ENCODE measurements at regions not wholly inside any gene's neighbourhood (a gene's known extent, or its start where the extent isn't known, plus 50 kb on each side); places are given as distances from the start of the nearest gene placed in this dataset.

DNA sequence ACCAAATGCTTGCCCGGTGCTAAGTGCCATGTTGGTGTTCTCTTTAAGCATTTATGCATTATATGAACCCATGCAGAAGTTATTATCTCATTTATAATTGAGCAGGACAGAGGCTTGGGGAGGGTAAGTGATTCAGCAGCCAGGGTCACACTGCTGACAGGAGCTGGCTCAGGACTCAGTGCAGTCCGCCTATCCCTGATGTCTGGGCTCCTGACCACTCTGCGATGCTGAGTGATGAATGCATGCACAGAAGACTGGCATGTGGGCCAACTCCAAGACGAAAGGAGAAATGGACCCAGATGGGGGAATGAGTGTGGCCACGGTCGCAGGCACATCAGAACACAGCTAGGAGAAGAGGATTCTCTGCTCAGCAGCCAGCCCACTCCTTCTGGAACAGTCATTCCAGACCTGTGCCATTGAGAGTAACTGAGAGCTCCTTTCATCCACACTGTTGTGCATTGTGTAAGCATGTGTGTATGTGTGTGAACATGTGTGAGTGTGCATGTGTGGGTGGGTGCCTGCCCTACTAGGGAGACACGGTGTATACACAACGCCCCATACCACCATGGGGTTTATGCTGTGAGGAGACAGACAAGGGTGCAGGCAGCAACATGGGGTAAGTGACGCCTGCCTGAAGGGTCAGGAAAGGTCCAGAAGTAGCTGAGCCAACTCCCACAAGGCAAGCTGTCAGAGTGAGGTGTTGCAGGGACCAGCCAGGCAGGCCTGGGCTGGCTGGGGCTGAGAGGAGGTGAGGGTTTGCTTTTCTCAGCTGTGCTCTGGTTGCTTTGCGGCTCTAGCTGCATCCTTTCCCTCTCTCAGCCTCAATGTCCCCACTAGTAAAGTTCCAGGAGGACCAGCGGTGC lies 97.8 kb upstream of the PMEPA1 start:
- H3K4me1 ChIP-seq (ENCODE audit: low read length) = no peaks in the 10 kb centered on the region
- no peak overlapping the region for H3K4me2 ChIP-seq (ENCODE audit: low read depth, low read length, poor library complexity, severe bottlenecking)
- H3K27me3 ChIP-seq (ENCODE audit: low read length) = no peaks in the 10 kb centered on the region
- no peaks in the 10 kb centered on the region for H3K9me3 ChIP-seq (ENCODE audit: low read length)
- H3K79me2 ChIP-seq (ENCODE audit: low read length) = no peaks in the 10 kb centered on the region
- H2AFZ ChIP-seq (ENCODE audit: low read length) = no peak overlapping the region
- no peak overlapping the region for H3K27ac ChIP-seq (ENCODE audit: low read length)
- no peaks in the 10 kb centered on the region; the same call in 1 of the 2 replicates for H4K20me1 ChIP-seq (ENCODE audit: insufficient read depth, low read depth, low read length)
- no peak overlapping the region for H3K9ac ChIP-seq (ENCODE audit: low read length)
- DNase-seq = no peak
- H3K36me3 ChIP-seq (ENCODE audit: insufficient read depth, low read length) = no peaks in the 10 kb centered on the region
- no peak overlapping the region for H3K4me3 ChIP-seq (ENCODE audit: low read length)
- H3K9me2 ChIP-seq (replicated peaks; ENCODE audit: insufficient read depth, low read length) = no peaks in the 10 kb centered on the region

DNA sequence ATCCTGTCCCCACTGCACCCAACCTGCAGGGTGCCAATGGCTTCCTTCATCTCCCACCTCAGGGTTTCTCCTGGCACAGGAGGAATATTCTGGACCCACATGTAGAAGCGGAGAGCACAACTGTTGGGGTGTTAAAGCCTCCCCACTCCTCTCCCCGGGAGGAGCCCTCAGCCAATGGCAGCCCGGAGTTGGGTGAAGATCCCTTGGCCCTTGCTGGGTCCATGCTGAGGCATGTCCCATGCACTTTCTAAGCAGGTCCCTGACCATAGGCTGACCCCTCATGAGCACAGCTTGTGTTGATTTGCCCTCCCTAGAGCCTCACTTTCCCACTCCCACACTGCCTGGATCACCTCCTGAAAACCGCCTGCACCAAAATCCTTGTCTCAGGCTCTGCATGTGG lies 97.2 kb upstream of the PMEPA1 start:
- Histone ChIP-seq H3K9ac (ENCODE audit: low read length) (no peak overlapping the region), H3K9me2 (replicated peaks; ENCODE audit: insufficient read depth, low read length) (no peaks in the 10 kb centered on the region), H3K4me1 (ENCODE audit: low read length) (no peaks in the 10 kb centered on the region), H3K79me2 (ENCODE audit: low read length) (no peaks in the 10 kb centered on the region), H3K27ac (ENCODE audit: low read length) (no peak overlapping the region), H3K36me3 (ENCODE audit: insufficient read depth, low read length) (no peaks in the 10 kb centered on the region), H3K27me3 (ENCODE audit: low read length) (no peaks in the 10 kb centered on the region), H2AFZ (ENCODE audit: low read length) (no peak overlapping the region), H3K9me3 (ENCODE audit: low read length) (no peaks in the 10 kb centered on the region), H4K20me1 (ENCODE audit: insufficient read depth, low read depth, low read length) (no peaks in the 10 kb centered on the region; the same call in 1 of the 2 replicates), H3K4me3 (ENCODE audit: low read length) (no peak overlapping the region), H3K4me2 (ENCODE audit: low read depth, low read length, poor library complexity, severe bottlenecking) (no peak overlapping the region)
- DNase-seq = no peak

DNA sequence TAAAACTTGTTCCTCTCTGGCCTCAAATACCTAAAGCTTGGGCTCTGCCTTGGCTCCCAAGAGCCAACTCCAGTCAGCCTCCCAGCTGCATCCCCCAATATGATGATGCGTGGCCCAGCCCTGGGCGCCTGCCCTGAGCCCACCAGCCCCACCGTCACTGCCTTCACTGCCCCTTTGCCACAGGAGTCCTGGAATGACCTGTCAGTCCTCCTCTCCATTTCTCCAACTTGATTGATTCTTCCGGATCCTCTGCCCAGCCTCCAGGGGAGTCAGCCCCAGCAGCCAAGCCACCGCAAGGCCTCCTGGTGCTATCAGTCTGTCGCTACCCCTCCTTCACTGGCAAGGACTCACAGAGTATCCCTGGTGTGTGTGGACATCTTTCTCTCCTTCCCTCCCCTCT lies 96.7 kb upstream of the PMEPA1 start:
- Histone ChIP-seq H3K27ac (ENCODE audit: low read length) (no peak overlapping the region), H3K79me2 (ENCODE audit: low read length) (no peaks in the 10 kb centered on the region), H3K9me3 (ENCODE audit: low read length) (no peaks in the 10 kb centered on the region), H2AFZ (ENCODE audit: low read length) (no peak overlapping the region), H4K20me1 (ENCODE audit: insufficient read depth, low read depth, low read length) (no peaks in the 10 kb centered on the region; the same call in 1 of the 2 replicates), H3K9ac (ENCODE audit: low read length) (no peak overlapping the region), H3K9me2 (replicated peaks; ENCODE audit: insufficient read depth, low read length) (no peaks in the 10 kb centered on the region), H3K27me3 (ENCODE audit: low read length) (no peaks in the 10 kb centered on the region), H3K4me1 (ENCODE audit: low read length) (no peaks in the 10 kb centered on the region), H3K4me3 (ENCODE audit: low read length) (no peak overlapping the region), H3K4me2 (ENCODE audit: low read depth, low read length, poor library complexity, severe bottlenecking) (no peak overlapping the region), H3K36me3 (ENCODE audit: insufficient read depth, low read length) (no peaks in the 10 kb centered on the region)
- no peak for DNase-seq

DNA sequence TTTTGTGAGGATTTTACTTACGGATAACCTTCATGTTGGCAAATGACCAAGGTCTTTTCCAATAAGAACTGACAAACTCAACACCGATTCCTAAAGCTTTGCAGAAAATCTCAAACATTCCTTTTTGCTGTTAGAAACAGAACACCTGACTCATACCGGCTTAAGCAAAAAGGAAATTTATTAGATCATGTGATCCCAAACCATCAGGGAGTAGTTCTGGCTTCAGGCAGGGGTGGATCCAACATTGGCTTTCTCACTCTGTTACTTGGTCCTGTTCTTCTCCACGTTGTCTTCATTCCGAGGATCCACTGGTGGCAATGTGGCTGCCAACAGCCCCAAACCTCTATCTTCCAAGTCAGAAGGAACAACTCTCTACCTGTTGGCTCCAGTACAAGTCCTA lies 95.9 kb upstream of the PMEPA1 start:
- H3K4me2 ChIP-seq (ENCODE audit: low read depth, low read length, poor library complexity, severe bottlenecking) = no peak overlapping the region
- no peak overlapping the region for H3K9ac ChIP-seq (ENCODE audit: low read length)
- H3K4me3 ChIP-seq (ENCODE audit: low read length) = no peak overlapping the region
- H3K9me2 ChIP-seq (replicated peaks; ENCODE audit: insufficient read depth, low read length) = no peaks in the 10 kb centered on the region
- no peaks in the 10 kb centered on the region for H3K79me2 ChIP-seq (ENCODE audit: low read length)
- no peaks in the 10 kb centered on the region for H3K9me3 ChIP-seq (ENCODE audit: low read length)
- H4K20me1 ChIP-seq (ENCODE audit: insufficient read depth, low read depth, low read length) = no peaks in the 10 kb centered on the region; the same call in 1 of the 2 replicates
- DNase-seq = no peak
- H3K36me3 ChIP-seq (ENCODE audit: insufficient read depth, low read length) = no peaks in the 10 kb centered on the region
- H2AFZ ChIP-seq (ENCODE audit: low read length) = no peak overlapping the region
- no peak overlapping the region for H3K27ac ChIP-seq (ENCODE audit: low read length)
- peaks cover 4% of the 10 kb centered on the region for H3K4me1 ChIP-seq (ENCODE audit: low read length)
- no peaks in the 10 kb centered on the region for H3K27me3 ChIP-seq (ENCODE audit: low read length)

DNA sequence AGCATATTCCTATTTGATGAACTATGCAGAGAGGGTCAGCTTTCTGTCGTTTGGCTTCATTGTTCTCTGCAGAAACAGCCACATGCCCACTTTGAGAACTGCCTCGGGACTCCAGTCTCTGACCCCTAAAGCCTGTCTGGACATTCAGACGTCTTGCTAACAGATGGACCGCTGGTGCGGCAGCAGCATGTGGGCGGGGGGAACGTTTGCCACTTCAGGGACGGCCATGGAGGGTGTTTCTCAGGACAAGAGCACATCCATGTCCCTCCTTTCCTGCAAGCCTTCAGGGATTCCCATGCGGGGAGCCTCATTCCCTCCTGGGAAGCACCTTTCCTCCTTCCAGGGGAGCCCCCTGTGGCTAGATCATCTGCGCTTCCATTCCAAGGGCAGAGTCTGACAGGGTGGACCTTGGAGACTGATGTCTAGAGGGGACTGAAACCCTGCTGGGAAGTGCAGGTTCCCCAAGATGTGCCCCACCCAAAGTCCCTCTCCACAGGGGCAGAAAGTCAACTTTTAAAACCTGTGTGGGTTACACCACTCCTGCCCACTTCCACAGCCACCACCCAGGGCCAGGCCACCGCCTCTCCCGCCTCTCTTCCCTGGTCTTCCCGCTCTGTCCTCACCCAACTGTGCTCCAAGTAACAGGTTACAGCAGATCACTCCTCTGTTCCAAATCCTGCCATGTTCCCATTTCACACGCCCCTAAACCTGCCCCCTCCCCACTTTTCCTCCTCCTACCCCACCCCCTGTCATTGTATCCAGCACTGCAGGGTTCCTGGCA lies 94.8 kb upstream of the PMEPA1 start:
- no peaks in the 10 kb centered on the region for H4K20me1 ChIP-seq (ENCODE audit: insufficient read depth, low read depth, low read length)
- H3K9me3 ChIP-seq (ENCODE audit: low read length) = no peaks in the 10 kb centered on the region
- no peak overlapping the region for H3K9ac ChIP-seq (ENCODE audit: low read length)
- no peak overlapping the region for H3K4me3 ChIP-seq (ENCODE audit: low read length)
- DNase-seq = no peak
- peaks cover 4% of the 10 kb centered on the region for H3K4me1 ChIP-seq (ENCODE audit: low read length)
- no peak overlapping the region for H3K27ac ChIP-seq (ENCODE audit: low read length)
- H3K27me3 ChIP-seq (ENCODE audit: low read length) = no peaks in the 10 kb centered on the region
- H3K79me2 ChIP-seq (ENCODE audit: low read length) = no peaks in the 10 kb centered on the region
- no peak overlapping the region for H2AFZ ChIP-seq (ENCODE audit: low read length)
- H3K9me2 ChIP-seq (replicated peaks; ENCODE audit: insufficient read depth, low read length) = no peaks in the 10 kb centered on the region
- no peaks in the 10 kb centered on the region for H3K36me3 ChIP-seq (ENCODE audit: insufficient read depth, low read length)
- no peak overlapping the region for H3K4me2 ChIP-seq (ENCODE audit: low read depth, low read length, poor library complexity, severe bottlenecking)

DNA sequence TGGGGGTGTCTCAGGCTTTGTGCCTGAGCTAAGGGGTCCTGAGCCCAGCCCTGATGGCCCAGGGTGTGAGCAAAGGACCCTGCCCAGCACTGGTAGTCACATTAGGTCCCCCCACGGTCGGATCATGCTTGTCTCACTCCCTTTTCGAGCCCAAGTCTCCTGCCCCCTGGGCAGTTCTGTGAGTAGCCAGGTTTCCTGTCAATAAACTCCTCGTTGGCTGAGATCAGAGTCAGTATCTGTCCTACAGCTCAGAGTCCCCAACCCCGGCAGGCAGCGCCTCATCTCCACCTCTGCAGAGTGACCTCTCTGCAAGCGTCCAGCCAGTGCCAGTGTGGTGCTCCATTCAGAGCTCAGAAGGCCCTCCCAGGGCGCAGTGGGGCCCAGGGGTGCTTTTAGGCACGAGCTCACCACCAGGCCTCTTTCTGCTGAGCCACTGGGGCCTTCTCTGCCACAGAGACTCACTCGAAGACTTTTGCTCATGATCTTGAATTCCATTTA lies 93.7 kb upstream of the PMEPA1 start:
- H3K27ac ChIP-seq (ENCODE audit: low read length) = no peak overlapping the region
- H3K9ac ChIP-seq (ENCODE audit: low read length) = no peak overlapping the region
- no peak overlapping the region for H3K4me3 ChIP-seq (ENCODE audit: low read length)
- H3K9me3 ChIP-seq (ENCODE audit: low read length) = no peaks in the 10 kb centered on the region
- H4K20me1 ChIP-seq (ENCODE audit: insufficient read depth, low read depth, low read length) = no peaks in the 10 kb centered on the region
- H3K4me1 ChIP-seq (ENCODE audit: low read length) = peaks cover 4% of the 10 kb centered on the region
- H3K4me2 ChIP-seq (ENCODE audit: low read depth, low read length, poor library complexity, severe bottlenecking) = no peak overlapping the region
- DNase-seq = no peak
- no peaks in the 10 kb centered on the region for H3K36me3 ChIP-seq (ENCODE audit: insufficient read depth, low read length)
- no peaks in the 10 kb centered on the region for H3K27me3 ChIP-seq (ENCODE audit: low read length)
- no peaks in the 10 kb centered on the region for H3K79me2 ChIP-seq (ENCODE audit: low read length)
- no peaks in the 10 kb centered on the region for H3K9me2 ChIP-seq (replicated peaks; ENCODE audit: insufficient read depth, low read length)
- H2AFZ ChIP-seq (ENCODE audit: low read length) = no peak overlapping the region

DNA sequence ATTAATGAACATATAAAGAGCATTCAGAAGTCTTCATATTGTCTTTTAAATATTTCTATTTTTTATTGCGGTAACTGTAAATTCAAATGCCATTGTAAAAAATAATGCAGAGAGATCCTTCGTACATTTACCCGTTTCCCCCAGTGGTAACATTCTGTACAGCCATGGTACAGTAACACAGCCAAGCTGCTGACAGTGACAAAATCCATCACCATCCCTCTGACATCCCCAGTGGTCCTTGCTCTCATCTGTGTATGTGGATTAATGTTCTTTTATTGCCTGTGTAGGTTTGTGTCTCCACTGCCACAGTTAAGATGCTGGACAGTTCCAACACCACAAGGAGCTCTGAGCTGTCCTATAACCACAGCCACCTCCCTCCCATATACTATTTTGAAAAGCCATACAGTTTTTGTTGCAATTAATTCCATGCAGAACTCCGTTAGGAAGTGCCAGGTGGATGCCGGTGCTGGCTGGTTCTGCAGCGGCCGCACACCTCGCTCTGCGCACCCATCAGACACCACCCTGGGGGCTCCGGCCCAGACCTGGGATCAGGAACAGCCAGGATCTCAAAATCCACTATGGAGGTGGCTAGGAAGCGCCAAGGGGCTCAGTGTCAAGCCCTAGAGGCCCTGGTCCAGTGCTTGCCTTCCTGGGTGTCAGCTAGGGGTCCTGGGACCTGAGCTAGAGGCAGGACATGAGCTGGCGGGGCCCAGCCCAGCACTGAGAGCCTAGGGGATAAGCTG lies 93.1 kb upstream of the PMEPA1 start:
- Histone ChIP-seq H3K4me1 (ENCODE audit: low read length) (peaks cover 4% of the 10 kb centered on the region), H3K27ac (ENCODE audit: low read length) (no peak overlapping the region), H3K9ac (ENCODE audit: low read length) (no peak overlapping the region), H4K20me1 (ENCODE audit: insufficient read depth, low read depth, low read length) (no peaks in the 10 kb centered on the region), H3K9me3 (ENCODE audit: low read length) (no peaks in the 10 kb centered on the region), H3K4me3 (ENCODE audit: low read length) (no peak overlapping the region), H3K79me2 (ENCODE audit: low read length) (no peaks in the 10 kb centered on the region), H3K9me2 (replicated peaks; ENCODE audit: insufficient read depth, low read length) (no peaks in the 10 kb centered on the region), H3K27me3 (ENCODE audit: low read length) (no peaks in the 10 kb centered on the region), H3K4me2 (ENCODE audit: low read depth, low read length, poor library complexity, severe bottlenecking) (no peak overlapping the region), H3K36me3 (ENCODE audit: insufficient read depth, low read length) (no peaks in the 10 kb centered on the region), H2AFZ (ENCODE audit: low read length) (no peak overlapping the region)
- no peak for DNase-seq

DNA sequence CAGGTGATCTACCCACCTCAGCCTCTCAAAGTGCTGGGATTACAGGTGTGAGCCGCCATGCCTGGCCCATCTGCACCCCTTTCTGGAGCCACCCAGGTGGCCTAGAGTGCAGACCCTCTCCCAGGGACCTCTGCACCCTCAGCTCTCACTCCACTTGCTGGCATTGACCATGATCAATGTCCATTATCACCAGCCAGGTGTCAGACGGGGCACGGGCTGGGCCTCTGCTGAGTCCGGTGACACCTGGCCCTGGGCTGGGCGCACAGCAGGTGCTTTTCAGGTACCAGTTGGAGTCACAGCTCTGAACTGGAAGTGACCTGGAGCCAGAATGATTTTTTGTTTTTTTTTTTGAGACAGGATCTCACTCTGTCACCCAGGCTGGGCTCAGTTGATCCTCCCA lies 91.8 kb upstream of the PMEPA1 start:
- no peaks in the 10 kb centered on the region for H3K9me3 ChIP-seq (ENCODE audit: low read length)
- H3K36me3 ChIP-seq (ENCODE audit: insufficient read depth, low read length) = no peaks in the 10 kb centered on the region
- no peaks in the 10 kb centered on the region for H4K20me1 ChIP-seq (ENCODE audit: insufficient read depth, low read depth, low read length)
- no peak overlapping the region for H3K27ac ChIP-seq (ENCODE audit: low read length)
- H3K9ac ChIP-seq (ENCODE audit: low read length) = no peak overlapping the region
- no peak for DNase-seq
- no peak overlapping the region for H2AFZ ChIP-seq (ENCODE audit: low read length)
- H3K4me1 ChIP-seq (ENCODE audit: low read length) = peaks cover 4% of the 10 kb centered on the region
- no peak overlapping the region for H3K4me2 ChIP-seq (ENCODE audit: low read depth, low read length, poor library complexity, severe bottlenecking)
- no peaks in the 10 kb centered on the region for H3K27me3 ChIP-seq (ENCODE audit: low read length)
- no peaks in the 10 kb centered on the region for H3K79me2 ChIP-seq (ENCODE audit: low read length)
- H3K9me2 ChIP-seq (replicated peaks; ENCODE audit: insufficient read depth, low read length) = no peaks in the 10 kb centered on the region
- no peak overlapping the region for H3K4me3 ChIP-seq (ENCODE audit: low read length)

Measured in Karpas-422 (cell line).